ENCODE measurements at regions not wholly inside any gene's neighbourhood (a gene's known extent, or its start where the extent isn't known, plus 50 kb on each side); places are given as distances from the start of the nearest gene placed in this dataset.

DNA sequence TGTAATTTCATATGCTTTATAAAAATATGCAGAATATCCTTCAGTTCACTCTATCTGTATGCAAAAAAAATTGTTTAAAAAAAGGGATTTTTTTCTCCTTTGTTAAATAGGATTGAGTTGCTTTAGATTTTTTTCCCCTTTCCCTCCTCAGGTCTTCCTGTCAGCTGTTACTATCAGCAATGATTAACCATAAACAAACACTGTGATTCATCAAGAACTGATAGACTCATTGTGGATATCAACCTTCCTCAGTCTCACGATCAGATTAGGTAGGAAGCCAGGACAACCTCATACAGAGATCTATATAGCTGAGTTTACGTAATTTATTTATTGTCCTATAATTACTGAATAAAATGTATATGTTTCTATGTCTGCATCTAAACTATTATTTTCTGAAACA, 2136.2 kb upstream of the CELF4 start (continued):
- TF ChIP-seq MAFK (IDR thresholded peaks at IDR 0.05; ENCODE audit: low read depth, low read length), result no peak

Data from H1 (cell line).